Stimulated activated naive B cell treated with anti-CD40 and anti-IgM and Interleukin-4, amounts not matched to agents 10 μg/mL and 1 μg/mL and 100 μg/mL, for 72 hours (primary cell): ENCODE measurements at regions not wholly inside any gene's neighbourhood (a gene's known extent, or its start where the extent isn't known, plus 50 kb on each side); places are given as distances from the start of the nearest gene placed in this dataset.
A peak's percentile ranks its signal among the peaks of the same experiment; 100 is the strongest.

Experiments used
- ATAC-seq, 2 donors: fragments of 150-1000 bp; cut with Tn5 transposase; replicated peaks; 2 replicates each; pipeline ENCODE4 v1.10.0; 2021; ENCODE audit warnings: moderate library complexity in 1 of 2
- DNase-seq: peaks from one replicate; pipeline ENCODE4 v3.0.0; 2021
- H3K27ac Mint-ChIP-seq: one replicate; pipeline ENCODE4 v1.8.0; 2022; ENCODE audit warnings: mild to moderate bottlenecking, mixed read lengths
- H3K27me3 Mint-ChIP-seq, 2 donors: one replicate each; pipeline ENCODE4 v1.8.0; 2022; ENCODE audit warnings: mixed read lengths in 2 of 2
- H3K36me3 Mint-ChIP-seq, 2 donors: one replicate each; pipeline ENCODE4 v1.8.0; 2022; ENCODE audit warnings: mixed read lengths in 2 of 2, mild to moderate bottlenecking in 1 of 2
- H3K4me1 Mint-ChIP-seq, 2 donors: one replicate each; pipeline ENCODE4 v1.8.0; 2022; ENCODE audit warnings: mixed read lengths in 2 of 2, mild to moderate bottlenecking in 1 of 2
- H3K4me3 Mint-ChIP-seq, 2 donors: one replicate each; pipeline ENCODE4 v1.8.0; 2022; ENCODE audit warnings: mild to moderate bottlenecking in 2 of 2, mixed read lengths in 2 of 2, moderate library complexity in 1 of 2
- H3K9me3 Mint-ChIP-seq, 2 donors: one replicate each; pipeline ENCODE4 v1.8.0; 2022; ENCODE audit warnings: mixed read lengths in 2 of 2, mild to moderate bottlenecking in 1 of 2

GRCh38 chrY:21169821-21170220 is 341.3 kb upstream of the RBMY1B start:
- peaks cover 0 to 2% of the 10 kb centered on the region in 2 donors for H3K36me3 Mint-ChIP-seq
- H3K4me1 Mint-ChIP-seq: peaks cover 0 to 5% of the 10 kb centered on the region in 2 donors
- peaks cover 0 to 8% of the 10 kb centered on the region in 2 donors for H3K9me3 Mint-ChIP-seq
- no peak overlapping the region for H3K27ac Mint-ChIP-seq
- no peaks in the 10 kb centered on the region for H3K27me3 Mint-ChIP-seq
- H3K4me3 Mint-ChIP-seq: no peak overlapping the region
- ATAC-seq (no peak), DNase-seq (no peak)

- Mint-ChIP-seq H3K9me3 (peaks cover 0 to 2% of the 10 kb centered on the region in 2 donors), H3K4me1 (peaks cover 0 to 12% of the 10 kb centered on the region in 2 donors), H3K36me3 (no peaks in the 10 kb centered on the region), H3K27me3 (no peaks in the 10 kb centered on the region), H3K4me3 (no peak overlapping the region), H3K27ac (no peak overlapping the region)
- ATAC-seq (peak in 1 of 2 donors; percentile 34), DNase-seq (no peak)
Observed at GRCh38 chrY:21174697-21175463, 336.3 kb upstream of the RBMY1B start.

DNA sequence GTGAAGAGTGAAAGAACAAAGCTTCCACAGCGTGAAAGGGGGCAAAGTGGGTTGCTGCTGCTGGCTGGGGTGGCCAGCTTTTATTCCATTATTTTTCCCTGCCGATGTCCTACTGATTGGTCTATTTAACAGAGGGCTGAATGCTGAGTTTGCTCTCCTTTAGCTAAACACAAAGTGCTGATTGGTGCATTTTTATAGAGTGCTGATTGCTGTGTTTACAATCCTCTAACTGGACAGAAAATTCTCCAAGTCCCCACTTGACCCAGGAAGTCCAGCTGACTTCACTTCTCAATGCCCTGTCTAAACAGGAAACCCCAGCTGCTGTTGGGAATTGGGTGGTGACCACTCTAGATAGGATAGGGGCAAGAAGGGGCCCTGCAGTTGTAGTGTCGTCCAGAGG is 335.6 kb upstream of the RBMY1B start:
- no peak for DNase-seq
- Mint-ChIP-seq H3K36me3 (no peaks in the 10 kb centered on the region), H3K27ac (no peak overlapping the region), H3K4me3 (no peak overlapping the region), H3K27me3 (no peaks in the 10 kb centered on the region), H3K9me3 (peaks cover 0 to 2% of the 10 kb centered on the region in 2 donors), H3K4me1 (peaks cover 0 to 12% of the 10 kb centered on the region in 2 donors)
- no peak for ATAC-seq

- Mint-ChIP-seq H3K27ac (no peak overlapping the region), H3K27me3 (no peaks in the 10 kb centered on the region), H3K4me3 (no peak overlapping the region), H3K4me1 (peaks cover 0 to 12% of the 10 kb centered on the region in 2 donors), H3K9me3 (no peaks in the 10 kb centered on the region), H3K36me3 (no peaks in the 10 kb centered on the region)
- no peak for DNase-seq
- no peak for ATAC-seq
Observed at GRCh38 chrY:21177306-21177800, 333.8 kb upstream of the RBMY1B start.

GRCh38 chrY:21178281-21178680 is 332.9 kb upstream of the RBMY1B start:
- no peaks in the 10 kb centered on the region for H3K9me3 Mint-ChIP-seq
- no peaks in the 10 kb centered on the region for H3K36me3 Mint-ChIP-seq
- ATAC-seq (no peak), DNase-seq (no peak)
- H3K4me1 Mint-ChIP-seq: peaks cover 0 to 12% of the 10 kb centered on the region in 2 donors
- no peaks in the 10 kb centered on the region for H3K27me3 Mint-ChIP-seq
- H3K4me3 Mint-ChIP-seq: no peak overlapping the region
- H3K27ac Mint-ChIP-seq: no peak overlapping the region

DNA sequence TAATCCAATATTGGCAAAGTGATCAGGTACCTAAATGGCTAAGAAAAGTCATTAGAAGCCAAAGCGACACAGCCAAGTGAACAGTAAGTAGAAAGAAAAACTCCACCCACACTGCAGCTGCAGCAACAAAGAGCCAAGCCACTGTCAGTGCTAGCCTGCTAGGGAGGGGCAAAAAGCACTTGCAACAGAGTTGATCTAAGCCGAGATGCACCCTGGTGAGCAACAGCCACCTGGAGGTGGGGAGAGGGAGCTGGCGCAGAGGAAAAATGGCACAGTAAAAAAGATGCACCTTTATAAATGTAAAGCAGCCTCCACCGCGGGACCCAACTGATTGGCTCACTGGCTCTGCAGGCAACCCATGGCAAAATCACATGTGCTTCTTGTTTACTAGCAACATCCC is 330.2 kb upstream of the RBMY1B start:
- peak in 1 of 2 donors; percentile 25 for ATAC-seq
- H3K27ac Mint-ChIP-seq: no peak overlapping the region
- no peaks in the 10 kb centered on the region for H3K9me3 Mint-ChIP-seq
- H3K4me1 Mint-ChIP-seq: peaks cover 0 to 7% of the 10 kb centered on the region in 2 donors
- DNase-seq: no peak
- no peaks in the 10 kb centered on the region for H3K36me3 Mint-ChIP-seq
- no peaks in the 10 kb centered on the region for H3K27me3 Mint-ChIP-seq
- H3K4me3 Mint-ChIP-seq: no peak overlapping the region

- no peaks in the 10 kb centered on the region for H3K9me3 Mint-ChIP-seq
- no peaks in the 10 kb centered on the region for H3K4me1 Mint-ChIP-seq
- no peak overlapping the region for H3K27ac Mint-ChIP-seq
- no peak overlapping the region for H3K4me3 Mint-ChIP-seq
- no peaks in the 10 kb centered on the region for H3K27me3 Mint-ChIP-seq
- DNase-seq: no peak
- no peak for ATAC-seq
- H3K36me3 Mint-ChIP-seq: no peaks in the 10 kb centered on the region
Observed at GRCh38 chrY:21184271-21184670, 326.9 kb upstream of the RBMY1B start.

DNA sequence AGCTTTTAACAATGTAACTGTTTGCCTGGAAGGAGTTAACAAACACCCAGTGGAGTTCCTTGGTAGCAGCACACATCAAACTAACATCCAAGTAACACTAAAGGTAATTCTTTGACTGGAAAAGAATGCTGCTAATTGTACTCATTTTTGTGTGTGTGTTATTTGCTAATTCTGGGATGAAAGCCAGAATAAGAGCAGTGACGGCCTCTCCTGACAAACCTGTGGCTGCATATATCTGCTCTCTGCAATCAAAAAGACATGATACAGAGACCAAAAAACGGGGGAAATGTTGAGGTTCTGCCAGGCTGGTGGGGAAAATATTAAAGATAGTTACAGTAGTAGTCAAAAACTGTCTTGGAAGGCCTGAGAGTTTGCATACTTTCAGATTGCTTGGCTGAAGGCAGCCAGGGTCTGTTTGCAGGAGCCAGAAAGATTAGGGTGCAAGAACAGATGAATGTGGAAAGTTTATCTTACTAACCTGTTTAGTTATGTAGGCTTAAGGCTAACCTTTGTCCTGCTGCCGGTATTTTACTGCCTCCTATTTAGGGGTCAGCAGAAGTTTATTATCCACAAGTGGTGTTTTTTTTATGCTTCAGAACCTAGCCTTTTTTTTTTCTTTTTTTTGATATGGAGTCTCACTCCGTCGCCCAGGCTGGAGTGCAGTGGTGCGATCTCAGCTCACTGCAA is 325.6 kb upstream of the RBMY1B start:
- Mint-ChIP-seq H3K4me1 (no peaks in the 10 kb centered on the region), H3K36me3 (no peaks in the 10 kb centered on the region), H3K4me3 (no peak overlapping the region), H3K9me3 (no peaks in the 10 kb centered on the region), H3K27ac (no peak overlapping the region), H3K27me3 (no peaks in the 10 kb centered on the region)
- ATAC-seq (no peak), DNase-seq (no peak)

GRCh38 chrY:21192694-21193093 is 318.4 kb upstream of the RBMY1B start:
- H3K9me3 Mint-ChIP-seq: peaks cover 0 to 6% of the 10 kb centered on the region in 2 donors
- H3K4me1 Mint-ChIP-seq: no peaks in the 10 kb centered on the region
- H3K27me3 Mint-ChIP-seq: no peaks in the 10 kb centered on the region
- ATAC-seq (no peak), DNase-seq (no peak)
- H3K36me3 Mint-ChIP-seq: no peaks in the 10 kb centered on the region
- H3K4me3 Mint-ChIP-seq: no peak overlapping the region
- no peak overlapping the region for H3K27ac Mint-ChIP-seq

GRCh38 chrY:21200246-21200645 is 310.9 kb upstream of the RBMY1B start:
- no peaks in the 10 kb centered on the region for H3K9me3 Mint-ChIP-seq
- peaks cover 0 to 14% of the 10 kb centered on the region in 2 donors for H3K4me1 Mint-ChIP-seq
- H3K27me3 Mint-ChIP-seq: no peaks in the 10 kb centered on the region
- no peak overlapping the region for H3K4me3 Mint-ChIP-seq
- H3K36me3 Mint-ChIP-seq: no peaks in the 10 kb centered on the region
- H3K27ac Mint-ChIP-seq: no peak overlapping the region
- ATAC-seq (no peak), DNase-seq (no peak)

GRCh38 chrY:21227849-21228248 is 283.3 kb upstream of the RBMY1B start:
- Mint-ChIP-seq H3K4me1 (peaks cover 0 to 13% of the 10 kb centered on the region in 2 donors), H3K9me3 (no peaks in the 10 kb centered on the region), H3K27me3 (no peaks in the 10 kb centered on the region), H3K27ac (no peak overlapping the region), H3K4me3 (no peak overlapping the region), H3K36me3 (no peaks in the 10 kb centered on the region)
- DNase-seq (no peak), ATAC-seq (peak in 1 of 2 donors; percentile 77)

GRCh38 chrY:21240221-21240620 is 270.9 kb upstream of the RBMY1B start:
- ATAC-seq (peak in 1 of 2 donors; percentile 92), DNase-seq (no peak)
- Mint-ChIP-seq H3K27ac (no peak overlapping the region), H3K4me1 (peaks cover 0 to 46% of the 10 kb centered on the region in 2 donors), H3K36me3 (peaks cover 0 to 12% of the 10 kb centered on the region in 2 donors), H3K9me3 (peaks cover 0 to 4% of the 10 kb centered on the region in 2 donors), H3K27me3 (no peaks in the 10 kb centered on the region), H3K4me3 (peak overlapping the region in 1 of 2 donors; percentile 9)

DNA sequence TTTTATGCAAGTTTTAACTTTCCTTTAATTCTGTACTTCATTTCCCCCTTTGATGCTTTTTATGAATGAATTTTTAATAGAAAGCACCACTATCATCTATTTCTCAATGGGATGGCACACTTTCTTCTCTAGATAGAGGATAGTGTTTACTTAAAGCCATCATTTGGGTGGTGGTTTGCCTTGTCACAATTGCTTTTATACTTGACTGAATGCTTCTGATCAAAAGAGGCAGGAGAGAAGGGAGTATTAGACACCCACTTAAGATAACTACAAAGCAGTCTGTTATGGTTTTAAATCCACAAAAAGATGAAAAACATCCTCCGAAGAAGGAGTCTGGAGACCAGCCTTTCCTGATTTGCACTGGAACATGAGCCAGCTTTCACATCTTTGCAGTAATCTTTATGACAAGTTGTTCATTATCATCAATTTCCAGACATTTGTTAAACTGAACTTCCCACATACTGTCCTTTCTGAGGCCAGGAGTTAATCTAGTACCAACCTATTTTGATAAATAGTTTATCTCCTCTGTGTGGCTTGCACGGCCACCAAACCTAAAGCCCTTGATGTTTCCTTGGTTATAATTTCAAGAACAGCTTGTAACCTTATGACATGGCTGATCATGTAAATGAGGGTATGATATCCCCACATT is 270.4 kb upstream of the RBMY1B start:
- Mint-ChIP-seq H3K27me3 (no peaks in the 10 kb centered on the region), H3K4me3 (peak overlapping the region in 1 of 2 donors; percentile 9), H3K27ac (no peak overlapping the region), H3K36me3 (peaks cover 0 to 12% of the 10 kb centered on the region in 2 donors), H3K9me3 (peaks cover 0 to 4% of the 10 kb centered on the region in 2 donors), H3K4me1 (peaks cover 0 to 46% of the 10 kb centered on the region in 2 donors)
- DNase-seq (no peak), ATAC-seq (peak in 1 of 2 donors; percentile 11)

DNA sequence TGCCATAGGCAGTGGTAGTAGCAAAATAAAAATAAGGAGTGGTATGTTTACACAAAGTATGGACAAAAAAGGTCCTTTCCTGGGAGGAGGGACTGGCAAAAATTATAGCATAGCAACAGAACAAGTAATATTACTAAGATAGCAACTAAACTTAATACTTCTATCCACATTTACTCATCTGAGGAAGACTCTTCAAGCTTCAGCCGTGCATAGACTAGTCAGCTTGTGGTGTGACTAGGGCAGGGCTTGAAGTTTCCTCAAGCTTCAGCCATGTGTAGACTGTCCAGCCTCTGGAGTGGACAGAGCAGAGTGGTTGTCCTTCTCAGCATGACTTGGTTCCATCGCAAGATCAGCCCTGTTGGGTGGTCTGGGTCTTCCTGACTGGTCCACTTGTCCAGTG is 268.3 kb upstream of the RBMY1B start:
- ATAC-seq (no peak), DNase-seq (no peak)
- Mint-ChIP-seq H3K4me3 (no peak overlapping the region), H3K4me1 (peaks cover 0 to 53% of the 10 kb centered on the region in 2 donors), H3K36me3 (peaks cover 0 to 14% of the 10 kb centered on the region in 2 donors), H3K27ac (no peak overlapping the region), H3K9me3 (peaks cover 0 to 4% of the 10 kb centered on the region in 2 donors), H3K27me3 (no peaks in the 10 kb centered on the region)
